GM18951 (cell line): ENCODE measurements at regions not wholly inside any gene's neighbourhood (a gene's known extent, or its start where the extent isn't known, plus 50 kb on each side); places are given as distances from the start of the nearest gene placed in this dataset.
"Not testable (repeated sequence)": the region's sequence is repeated elsewhere in the genome, so short reads cannot be mapped to it uniquely, and the experiment has no call there.

Experiments used
- POLR2A ChIP-seq: IDR thresholded peaks from 4 replicates; pipeline ENCODE4 v1.6.1; 2011; ENCODE audit warnings: mild to moderate bottlenecking; ENCODE audit not compliant: insufficient read length, insufficient read depth; ENCODE audit errors: extremely low read depth
- in situ Hi-C: fragments of 300-500 bp; cut with MboI; formaldehyde crosslinking; loops from one replicate; pipeline ENCODE4 v1.12.0; 2022; ENCODE audit warnings: low sequenced_read_pairs, mixed read lengths, inconsistent platforms; ENCODE audit not compliant: unreplicated experiment

DNA sequence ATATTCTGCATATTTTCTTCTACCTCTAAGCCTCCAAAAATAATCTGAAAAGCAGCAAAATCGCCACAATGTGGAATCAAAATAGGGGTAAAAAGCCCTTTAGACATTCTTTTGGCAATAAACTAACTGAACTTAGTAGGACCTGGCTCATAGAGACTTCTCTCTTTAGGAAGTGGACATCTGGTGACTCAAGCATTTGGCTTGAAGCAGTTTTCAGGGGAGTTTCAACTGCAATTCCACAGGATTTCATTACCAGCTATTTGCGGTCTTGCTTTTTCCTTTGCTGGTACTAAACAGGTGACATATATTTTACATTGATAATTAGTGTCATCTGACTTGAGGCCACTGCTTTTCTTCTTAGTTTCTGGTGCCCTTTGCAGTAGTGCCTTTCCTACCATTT, 173.2 kb upstream of the FBN2 start:
- TF ChIP-seq POLR2A = no peak
- in situ Hi-C loops = no loop called here

DNA sequence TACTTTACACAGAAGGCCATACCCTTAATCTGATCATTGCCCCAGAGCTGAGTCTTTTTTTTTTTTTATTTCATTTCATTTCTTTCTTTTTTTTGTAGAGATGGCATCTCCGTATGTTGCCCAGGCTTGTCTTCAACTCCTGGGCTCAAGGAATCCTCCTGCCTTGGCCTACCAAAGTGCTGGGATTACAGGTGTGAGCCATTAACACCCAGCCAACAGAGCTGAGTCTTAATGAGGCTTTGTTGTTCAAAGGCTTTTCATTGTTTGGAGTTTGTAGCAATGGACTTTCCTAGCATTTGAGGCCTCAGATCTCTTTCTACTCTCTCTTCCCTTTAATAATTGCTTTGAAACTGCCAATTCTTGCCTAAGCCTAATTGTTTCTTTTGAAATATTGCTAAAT, 176.5 kb upstream of the FBN2 start:
- in situ Hi-C loops = no loop called here
- TF ChIP-seq POLR2A = no peak

DNA sequence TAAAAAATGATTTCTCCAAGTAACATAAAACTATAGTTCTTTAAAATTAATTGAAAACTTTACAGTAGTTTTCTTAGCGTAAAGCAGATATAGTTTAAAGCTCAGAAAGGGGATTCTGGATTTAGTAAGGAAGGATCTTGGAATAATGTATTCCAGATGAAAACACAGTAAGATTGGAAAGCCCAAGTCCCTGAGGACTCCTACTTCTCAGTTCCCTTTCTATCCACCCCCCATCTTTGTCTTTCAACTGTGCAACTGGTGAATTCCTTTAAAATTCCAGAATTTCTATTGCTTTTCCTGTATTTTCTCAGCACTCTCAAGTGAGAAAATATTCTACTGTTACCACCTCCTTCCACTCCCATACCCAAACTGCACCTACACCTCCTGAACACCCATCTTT, 184.5 kb upstream of the FBN2 start:
- in situ Hi-C loops = no loop called here
- no peak for TF ChIP-seq POLR2A

DNA sequence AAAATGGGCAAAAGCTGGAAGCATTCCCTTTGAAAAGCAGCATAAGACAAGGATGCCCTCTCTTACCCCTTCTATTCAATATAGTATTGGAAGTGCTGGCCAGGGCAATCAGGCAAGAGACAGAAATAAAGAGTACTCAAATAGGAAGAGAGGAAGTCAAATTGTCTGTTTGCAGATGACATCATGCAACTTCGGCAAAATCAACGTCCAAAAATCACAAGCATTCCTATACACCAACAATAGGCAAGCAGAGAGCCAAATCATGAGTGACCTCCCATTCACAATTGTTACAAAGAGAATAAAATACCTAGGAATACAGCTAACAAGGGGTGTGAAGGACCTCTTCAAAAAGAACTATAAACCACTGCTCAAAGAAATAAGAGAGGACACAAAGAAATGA, 192.0 kb upstream of the FBN2 start:
- in situ Hi-C loops = not testable (repeated sequence)

DNA sequence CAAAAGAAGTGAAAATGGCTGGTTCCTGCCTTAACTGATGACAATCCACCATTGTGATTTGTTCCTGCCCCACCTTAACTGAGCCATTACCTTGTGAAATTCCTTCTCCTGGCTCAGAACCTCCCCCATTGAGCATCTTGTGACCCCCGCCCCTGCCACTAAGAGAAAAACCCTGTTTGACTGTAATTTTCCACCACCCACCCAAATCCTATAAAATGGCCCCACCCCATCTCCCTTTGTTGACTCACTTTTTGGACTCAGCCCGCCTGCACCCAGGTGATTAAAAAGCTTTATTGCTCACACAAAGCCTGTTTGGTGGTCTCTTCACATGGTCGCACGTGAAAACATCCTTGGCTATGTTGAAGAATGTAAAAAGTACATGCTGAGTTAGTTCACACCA, 197.6 kb upstream of the FBN2 start:
- in situ Hi-C loops = not testable (repeated sequence)

DNA sequence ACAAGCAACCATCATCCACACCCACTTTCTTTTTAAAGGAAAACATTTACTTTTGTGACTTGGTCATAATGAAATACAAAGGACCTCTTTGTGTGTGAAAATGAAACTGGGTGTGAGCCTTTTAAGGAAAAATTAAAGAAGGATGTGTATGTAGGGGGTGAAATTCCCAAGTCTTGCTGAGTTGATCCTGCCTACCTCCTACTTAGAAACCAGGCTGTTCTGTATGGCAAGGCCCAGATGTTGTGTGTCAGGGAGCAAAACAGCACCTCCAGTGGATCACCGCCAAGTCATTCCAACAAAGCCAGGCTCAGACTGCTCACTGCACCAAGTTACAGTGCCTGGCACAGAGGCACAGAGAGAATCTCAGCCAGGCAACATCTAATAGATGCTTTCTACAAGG, 198.5 kb upstream of the FBN2 start:
- in situ Hi-C loops = no loop called here
- no peak for TF ChIP-seq POLR2A

DNA sequence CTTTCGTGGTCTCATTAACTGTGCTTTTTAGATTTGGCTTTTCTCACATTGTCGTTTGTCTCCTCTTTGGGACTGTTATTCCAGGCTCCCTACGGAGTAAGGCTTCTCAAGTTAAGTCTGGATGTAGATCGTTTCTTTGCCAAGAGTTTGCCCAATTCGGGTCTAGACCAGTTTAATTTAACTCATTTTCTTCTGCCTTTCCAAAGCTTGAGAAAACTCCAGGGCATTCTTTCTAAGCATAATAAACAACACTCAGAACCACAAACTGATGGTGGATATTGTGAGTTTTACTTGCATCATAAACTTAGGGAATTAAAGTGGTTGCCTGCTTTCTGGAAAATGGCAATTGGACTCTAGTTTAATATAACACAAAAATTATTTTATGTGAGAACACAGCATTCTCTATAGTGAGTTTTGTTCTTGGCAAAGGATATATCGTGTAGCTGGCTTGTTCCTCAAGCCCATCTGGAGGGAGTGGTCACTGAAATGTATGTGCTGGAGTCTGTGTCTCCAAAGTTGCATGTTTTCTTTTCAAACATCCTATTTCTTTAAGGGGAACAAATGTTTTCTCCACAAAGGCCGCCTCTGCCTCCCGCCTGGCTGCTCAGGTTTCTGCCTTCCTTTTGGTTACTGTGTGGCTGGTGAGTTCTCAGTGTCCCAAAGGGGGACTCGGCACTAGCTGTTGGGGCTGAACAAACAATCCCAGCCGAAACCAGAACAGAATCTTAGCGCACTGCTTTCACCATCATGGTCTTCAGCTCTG, 211.3 kb upstream of the FBN2 start:
- TF ChIP-seq POLR2A = no peak
- in situ Hi-C loops = no loop called here

DNA sequence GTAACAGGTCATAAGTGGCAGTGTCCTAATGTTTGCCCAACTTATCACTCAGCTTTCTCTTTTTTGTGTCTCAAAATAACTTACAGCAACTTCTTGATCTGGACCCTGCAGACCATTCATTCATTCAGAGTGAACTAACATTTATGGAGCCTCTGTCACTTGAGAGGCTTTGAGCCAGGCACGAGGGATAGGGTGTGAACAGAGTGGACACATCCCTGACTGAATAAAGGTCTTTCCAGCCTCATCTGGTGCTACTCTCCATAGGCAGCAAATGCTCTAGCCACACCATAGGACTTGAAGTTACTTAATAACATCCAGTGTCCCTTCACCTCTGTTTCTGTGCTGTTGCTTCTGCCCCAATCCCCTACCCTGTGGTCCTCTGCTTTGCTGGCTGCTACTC, 212.1 kb upstream of the FBN2 start:
- in situ Hi-C loops = no loop called here
- TF ChIP-seq POLR2A = no peak

DNA sequence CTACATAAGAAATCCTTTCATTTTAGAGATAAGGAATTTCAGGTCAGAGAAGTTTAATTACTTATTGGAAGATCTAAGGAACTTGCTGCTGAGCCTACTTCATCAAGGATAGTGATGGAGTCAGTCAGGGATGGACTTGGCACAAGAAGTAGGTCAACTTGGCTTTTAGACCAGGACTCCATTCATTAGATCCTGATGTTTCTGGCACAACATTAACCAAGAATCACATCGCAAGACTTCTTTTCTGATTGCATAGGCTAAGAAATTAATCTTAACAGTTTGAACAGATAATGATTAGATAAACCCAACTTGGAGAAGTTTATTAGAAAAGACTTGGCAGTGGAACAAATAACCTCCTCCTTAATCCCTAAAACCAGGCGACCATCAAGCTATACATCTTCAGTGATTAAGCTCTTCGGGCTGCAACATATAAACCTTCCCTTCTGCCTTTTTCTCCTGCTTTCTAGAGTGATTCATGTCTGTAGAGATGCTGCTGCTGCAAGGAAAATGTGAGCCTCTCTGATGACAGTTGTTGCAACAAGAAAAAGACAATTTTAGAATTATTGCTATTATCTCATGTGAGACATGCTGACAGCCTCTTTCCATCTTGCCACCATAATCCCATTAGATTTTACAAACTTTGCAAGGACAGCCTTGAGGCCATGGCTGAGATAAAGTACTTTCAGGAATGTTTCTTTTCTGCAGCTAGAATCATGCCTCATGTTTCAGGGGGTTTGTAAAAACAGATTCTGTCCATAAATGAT, 207.9 kb upstream of the SLC27A6 start:
- no peak for TF ChIP-seq POLR2A
- in situ Hi-C loops = no loop called here

DNA sequence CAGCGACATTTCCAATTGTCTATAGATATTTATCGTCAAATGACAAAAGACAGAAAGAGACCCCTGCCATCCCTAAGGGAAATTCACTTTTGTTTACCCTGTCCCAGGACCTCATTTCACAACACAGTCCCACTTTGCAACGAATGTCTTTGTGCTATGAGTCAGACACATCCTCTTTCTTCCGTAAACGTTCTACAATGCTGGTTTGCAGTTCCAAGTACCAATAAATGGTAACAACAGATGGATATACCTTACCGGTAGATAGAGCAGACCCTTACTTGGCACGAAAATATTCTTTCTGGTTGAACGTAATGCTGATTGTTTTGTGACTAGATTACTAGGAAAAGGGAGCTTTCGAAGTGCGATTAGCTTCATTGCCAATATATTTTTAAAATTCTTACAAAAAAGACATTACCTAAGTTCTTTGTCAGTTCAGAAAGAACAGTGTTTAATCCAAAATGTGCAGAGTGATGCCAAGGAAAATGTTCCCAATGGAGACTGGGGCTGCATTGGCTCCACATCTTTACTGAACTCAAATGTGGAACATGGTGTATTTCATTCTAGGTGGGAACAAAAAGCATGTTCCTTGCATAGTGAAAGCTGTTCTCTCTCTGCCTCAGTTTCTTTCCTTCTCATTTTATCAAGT, 202.5 kb upstream of the SLC27A6 start:
- TF ChIP-seq POLR2A = no peak
- in situ Hi-C loops = no loop called here

DNA sequence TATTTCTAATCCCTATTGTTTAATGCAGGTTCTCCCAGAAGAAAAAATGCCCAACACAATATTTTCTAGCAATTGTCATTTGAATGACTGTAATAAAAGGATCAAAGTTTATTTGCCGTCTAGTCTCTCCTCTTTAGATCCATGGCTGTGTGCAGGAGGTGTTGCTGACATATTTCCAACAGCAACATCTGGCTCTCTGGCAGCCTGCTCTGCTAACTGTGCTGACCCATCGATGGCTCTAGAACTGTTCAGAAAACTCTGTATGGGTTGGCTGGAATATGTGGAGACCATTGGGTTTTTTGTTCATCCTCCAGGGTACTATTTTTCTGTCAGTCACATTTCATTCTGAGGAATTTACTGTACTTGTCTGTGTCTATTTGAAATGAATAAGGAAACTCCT, 202.0 kb upstream of the SLC27A6 start:
- TF ChIP-seq POLR2A = no peak
- in situ Hi-C loops = no loop called here

DNA sequence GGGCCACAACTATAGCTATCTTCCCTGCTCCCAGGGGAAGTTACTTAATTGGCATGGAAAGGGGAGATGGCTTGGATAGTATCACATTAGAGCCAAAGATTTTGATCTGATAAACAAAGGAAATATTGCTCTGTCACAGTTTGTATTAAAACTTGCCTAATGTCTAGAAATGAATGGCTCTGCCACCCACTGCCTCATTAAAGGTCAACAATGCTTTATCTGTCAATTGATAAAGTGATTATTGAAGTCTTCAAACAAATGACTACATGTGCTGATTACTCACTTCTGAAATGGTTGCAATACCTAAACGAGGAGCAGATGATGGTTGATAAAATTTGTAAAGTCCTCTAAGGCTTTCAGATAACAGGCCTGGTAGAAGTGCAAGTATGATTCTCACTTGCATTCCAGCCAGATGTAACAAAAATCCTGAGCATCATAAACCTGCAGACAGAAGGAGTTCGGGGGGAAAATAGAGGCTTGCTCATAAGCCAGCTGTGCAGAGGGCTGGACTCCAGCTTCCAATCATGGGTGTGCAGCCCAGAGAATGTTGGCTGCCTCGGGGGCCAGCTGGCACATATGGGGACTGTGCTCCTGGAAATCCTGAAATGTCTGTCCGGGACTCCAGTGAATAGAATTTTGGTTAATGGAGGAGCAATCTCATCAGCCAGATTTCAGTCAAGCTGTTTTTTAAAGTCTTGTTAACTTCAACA, 200.5 kb upstream of the SLC27A6 start:
- TF ChIP-seq POLR2A = no peak
- in situ Hi-C loops = no loop called here

DNA sequence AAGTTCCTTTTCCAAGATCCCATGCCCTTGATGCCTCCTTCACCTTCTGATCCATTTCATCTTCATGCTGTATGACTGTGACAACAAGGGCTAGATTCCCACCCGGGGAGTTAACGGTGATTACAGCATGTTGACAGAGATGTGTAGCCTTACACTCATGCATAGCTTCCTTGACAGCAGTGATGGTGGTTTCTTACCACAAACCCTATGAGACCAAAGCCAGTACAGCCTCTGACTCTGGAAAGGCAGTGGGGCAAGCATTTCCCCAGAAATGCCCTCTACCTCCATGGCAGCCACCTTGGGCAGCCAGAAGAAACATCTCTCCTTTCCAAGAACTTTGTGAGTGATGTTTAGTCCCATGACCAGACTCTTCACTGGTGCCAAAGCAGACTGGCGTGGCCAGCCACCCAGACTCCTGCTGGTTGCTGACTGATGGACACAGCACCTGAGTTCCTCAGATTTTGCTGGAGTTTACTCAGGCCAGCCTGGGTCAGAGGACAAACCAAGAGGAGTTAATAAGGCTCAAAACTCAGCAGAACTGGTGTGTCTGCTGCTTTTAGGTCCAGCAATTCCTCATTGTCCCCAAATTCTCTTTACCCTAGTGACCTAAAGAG, 199.7 kb upstream of the SLC27A6 start:
- TF ChIP-seq POLR2A = no peak
- in situ Hi-C loops = no loop called here
